ENCODE measurements at regions not wholly inside any gene's neighbourhood (a gene's known extent, or its start where the extent isn't known, plus 50 kb on each side); places are given as distances from the start of the nearest gene placed in this dataset.

DNA sequence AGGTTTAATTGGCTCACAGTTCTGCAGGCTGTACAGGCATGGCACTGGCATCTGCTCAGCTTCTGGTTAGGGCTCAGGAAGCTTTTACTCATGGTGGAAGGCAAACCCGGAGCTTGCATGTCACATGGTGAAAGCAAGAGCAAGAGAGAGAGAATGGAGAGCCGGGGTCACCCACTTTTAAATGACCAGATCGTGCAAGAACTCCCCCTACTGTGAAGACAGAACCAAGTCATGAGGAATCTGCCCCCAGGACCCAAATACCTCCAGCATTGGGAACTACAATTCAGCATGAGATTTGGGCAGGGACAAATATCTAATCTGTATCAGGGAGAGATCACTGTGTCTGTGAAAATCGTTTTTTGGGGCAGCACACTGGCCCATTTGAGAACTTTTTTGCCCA is 110.0 kb upstream of the MYO3A start:
- no peaks in the 10 kb centered on the region for H3K36me3 ChIP-seq (replicated peaks in 1 of 2; ENCODE audit: control insufficient read depth in 1 of 2, insufficient read depth in 2 of 2, low read length in 2 of 2)
- Mint-ChIP-seq H3K27me3 (ENCODE audit: low read depth in 3 of 3) (peaks cover 4 to 10% (median 7%) of the 10 kb centered on the region in 3 donors), H3K9me3 (peaks cover 0 to 8% (median 0%) of the 10 kb centered on the region in 7 donors), H3K4me1 (peaks cover 9% of the 10 kb centered on the region), H3K36me3 (no peaks in the 10 kb centered on the region), H3K4me3 (no peak overlapping the region), H3K27ac (no peak overlapping the region)
- peaks cover 0 to 7% of the 10 kb centered on the region in 2 donors for H3K4me1 ChIP-seq (ENCODE audit: control insufficient read depth in 1 of 2, insufficient read depth in 2 of 2, low read length in 2 of 2)
- no peaks in the 10 kb centered on the region for H4K20me1 ChIP-seq (ENCODE audit: insufficient read depth, low read length)
- TF ChIP-seq, protein P1, sequence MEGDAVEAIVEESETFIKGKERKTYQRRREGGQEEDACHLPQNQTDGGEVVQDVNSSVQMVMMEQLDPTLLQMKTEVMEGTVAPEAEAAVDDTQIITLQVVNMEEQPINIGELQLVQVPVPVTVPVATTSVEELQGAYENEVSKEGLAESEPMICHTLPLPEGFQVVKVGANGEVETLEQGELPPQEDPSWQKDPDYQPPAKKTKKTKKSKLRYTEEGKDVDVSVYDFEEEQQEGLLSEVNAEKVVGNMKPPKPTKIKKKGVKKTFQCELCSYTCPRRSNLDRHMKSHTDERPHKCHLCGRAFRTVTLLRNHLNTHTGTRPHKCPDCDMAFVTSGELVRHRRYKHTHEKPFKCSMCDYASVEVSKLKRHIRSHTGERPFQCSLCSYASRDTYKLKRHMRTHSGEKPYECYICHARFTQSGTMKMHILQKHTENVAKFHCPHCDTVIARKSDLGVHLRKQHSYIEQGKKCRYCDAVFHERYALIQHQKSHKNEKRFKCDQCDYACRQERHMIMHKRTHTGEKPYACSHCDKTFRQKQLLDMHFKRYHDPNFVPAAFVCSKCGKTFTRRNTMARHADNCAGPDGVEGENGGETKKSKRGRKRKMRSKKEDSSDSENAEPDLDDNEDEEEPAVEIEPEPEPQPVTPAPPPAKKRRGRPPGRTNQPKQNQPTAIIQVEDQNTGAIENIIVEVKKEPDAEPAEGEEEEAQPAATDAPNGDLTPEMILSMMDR (IDR thresholded peaks at IDR 0.05): no peak
- H3K9ac ChIP-seq (ENCODE audit: insufficient read depth, low read length, poor library complexity, severe bottlenecking): no peak overlapping the region
- H3K27me3 ChIP-seq (ENCODE audit: control insufficient read depth in 2 of 2, insufficient read depth in 2 of 2, low read length in 2 of 2): peaks cover 2 to 9% of the 10 kb centered on the region in 2 donors
- DNase-seq: no peak
- H2AFZ ChIP-seq (ENCODE audit: insufficient read depth, low read depth, low read length, poor library complexity, severe bottlenecking): no peak overlapping the region
- H3K9me3 ChIP-seq (replicated peaks in 1 of 2; ENCODE audit: control insufficient read depth in 1 of 2, insufficient read depth in 1 of 2, low read length in 2 of 2): no peaks in the 10 kb centered on the region
- no peak overlapping the region for H3K27ac ChIP-seq (ENCODE audit: low read depth in 1 of 2, low read length in 2 of 2)
- H3K4me3 ChIP-seq (replicated peaks in 1 of 3; ENCODE audit: low read depth in 2 of 3, low read length in 3 of 3): no peak overlapping the region
- no peak overlapping the region for H3K4me2 ChIP-seq (replicated peaks; ENCODE audit: extremely low read depth, low read length, poor library complexity, severe bottlenecking)
- no peaks in the 10 kb centered on the region for H3K79me2 ChIP-seq (ENCODE audit: insufficient read depth, low read length)
- intact Hi-C loops (cut with micrococcal nuclease): no loop called here
- WGBS (ENCODE audit: insufficient coverage): no CpG with 5 or more reads among the region's 4 CpGs

DNA sequence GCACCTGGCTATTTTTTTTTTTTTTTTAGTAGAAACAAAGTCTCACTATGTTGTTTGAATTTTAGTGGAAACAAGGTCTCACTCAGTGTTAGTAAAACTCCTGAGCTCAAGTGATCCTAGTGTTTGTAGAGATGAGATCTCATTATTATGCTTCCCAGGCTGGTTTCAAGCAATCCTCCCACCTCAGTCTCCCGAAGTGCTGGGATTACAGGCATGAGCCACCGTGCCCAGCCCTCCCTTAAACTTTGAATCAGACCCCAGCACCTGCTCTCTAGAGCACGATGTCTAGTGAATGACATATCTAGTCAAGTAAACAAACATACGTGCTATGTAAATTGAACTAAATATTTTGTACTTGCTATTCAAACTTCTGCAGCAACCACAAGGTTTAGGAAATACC is 105.6 kb upstream of the MYO3A start:
- Mint-ChIP-seq H3K27ac (peak overlapping the region in 1 of 7 donors; percentile 18), H3K9me3 (no peaks in the 10 kb centered on the region), H3K27me3 (ENCODE audit: low read depth in 3 of 3) (peaks cover 4 to 14% (median 7%) of the 10 kb centered on the region in 3 donors), H3K4me1 (no peaks in the 10 kb centered on the region), H3K4me3 (no peak overlapping the region), H3K36me3 (no peaks in the 10 kb centered on the region)
- no peak overlapping the region for H3K27ac ChIP-seq (ENCODE audit: low read depth in 1 of 2, low read length in 2 of 2)
- no peak overlapping the region for H2AFZ ChIP-seq (ENCODE audit: insufficient read depth, low read depth, low read length, poor library complexity, severe bottlenecking)
- no peaks in the 10 kb centered on the region for H3K4me1 ChIP-seq (ENCODE audit: control insufficient read depth in 1 of 2, insufficient read depth in 2 of 2, low read length in 2 of 2)
- no peaks in the 10 kb centered on the region for H3K9me3 ChIP-seq (replicated peaks in 1 of 2; ENCODE audit: control insufficient read depth in 1 of 2, insufficient read depth in 1 of 2, low read length in 2 of 2)
- WGBS (ENCODE audit: insufficient coverage): no CpG with 5 or more reads among the region's 4 CpGs
- H3K36me3 ChIP-seq (replicated peaks in 1 of 2; ENCODE audit: control insufficient read depth in 1 of 2, insufficient read depth in 2 of 2, low read length in 2 of 2): no peaks in the 10 kb centered on the region
- DNase-seq: no peak
- no peak overlapping the region for H3K4me2 ChIP-seq (replicated peaks; ENCODE audit: extremely low read depth, low read length, poor library complexity, severe bottlenecking)
- H3K4me3 ChIP-seq (replicated peaks in 1 of 3; ENCODE audit: low read depth in 2 of 3, low read length in 3 of 3): no peak overlapping the region
- no peak overlapping the region for H3K9ac ChIP-seq (ENCODE audit: insufficient read depth, low read length, poor library complexity, severe bottlenecking)
- no peaks in the 10 kb centered on the region for H3K79me2 ChIP-seq (ENCODE audit: insufficient read depth, low read length)
- TF ChIP-seq, protein P1 (IDR thresholded peaks at IDR 0.05): no peak
- peaks cover 2 to 18% of the 10 kb centered on the region in 2 donors for H3K27me3 ChIP-seq (ENCODE audit: control insufficient read depth in 2 of 2, insufficient read depth in 2 of 2, low read length in 2 of 2)
- intact Hi-C loops (cut with micrococcal nuclease): no loop called here
- H4K20me1 ChIP-seq (ENCODE audit: insufficient read depth, low read length): no peaks in the 10 kb centered on the region
